A673 (cell line): ENCODE measurements at regions not wholly inside any gene's neighbourhood (a gene's known extent, or its start where the extent isn't known, plus 50 kb on each side); places are given as distances from the start of the nearest gene placed in this dataset.

ENCODE experiments used
- BruUV-seq: library from RNA; stranded (reverse); fragments of 400-500 nt; replicated peaks from 2 replicates; lab custom pipeline; 2021; lab: Mats Ljungman, UMichigan
- CTCF ChIA-PET: fragments of 300-600 bp; sonication (Branson Sonifier 250); formaldehyde crosslinking; loops from one replicate; lab custom pipeline; 2022; ENCODE audit warnings: antibody characterized with exemption; lab: Charles Lee
- POLR2A ChIA-PET: fragments of 300-600 bp; sonication (Branson Sonifier 250); formaldehyde crosslinking; loops from one replicate; lab custom pipeline; 2022; ENCODE audit warnings: antibody characterized with exemption; ENCODE audit not compliant: low non-redundant PET; lab: Charles Lee
- DNase-seq: peaks from one replicate; pipeline ENCODE4 v3.0.0-alpha.2; 2015; ENCODE audit warnings: low spot score
- H3K27ac ChIP-seq: fragments of 200-600 bp; sonication (generic); 2 replicates; pipeline ENCODE4 v1.5.1; 2016; ENCODE audit warnings: mixed run types, low read depth, mild to moderate bottlenecking, mixed read lengths, antibody characterized with exemption, low read length; ENCODE audit not compliant: poor library complexity, severe bottlenecking
- H3K27me3 ChIP-seq: fragments of 200-600 bp; sonication (generic); replicated peaks from 2 replicates; pipeline ENCODE4 v1.6.1; 2017; ENCODE audit warnings: mixed run types, low read depth, mild to moderate bottlenecking, mixed read lengths, antibody characterized with exemption, low read length; ENCODE audit not compliant: insufficient read depth, poor library complexity
- H3K36me3 ChIP-seq: fragments of 200-600 bp; sonication (generic); 2 replicates; pipeline ENCODE4 v1.6.1; 2016; ENCODE audit warnings: mixed run types, mild to moderate bottlenecking, mixed read lengths, antibody characterized with exemption, low read length; ENCODE audit not compliant: insufficient read depth, poor library complexity, severe bottlenecking
- H3K4me1 ChIP-seq: fragments of 200-600 bp; sonication (generic); 2 replicates; pipeline ENCODE4 v1.6.1; 2017; ENCODE audit warnings: mixed run types, mild to moderate bottlenecking, mixed read lengths, antibody characterized with exemption, low read length; ENCODE audit not compliant: insufficient read depth, poor library complexity, severe bottlenecking
- H3K4me3 ChIP-seq: fragments of 200-600 bp; sonication (generic); 2 replicates; pipeline ENCODE4 v1.5.1; 2016; ENCODE audit warnings: low read depth, mixed run types, mild to moderate bottlenecking, mixed read lengths, low read length; ENCODE audit not compliant: poor library complexity, severe bottlenecking
- H3K9me3 ChIP-seq: fragments of 200-600 bp; sonication (generic); 2 replicates; pipeline ENCODE4 v1.6.1; 2016; ENCODE audit warnings: mixed run types, low read depth, mild to moderate bottlenecking, mixed read lengths, antibody characterized with exemption, low read length; ENCODE audit not compliant: poor library complexity, severe bottlenecking
- CTCF ChIP-seq: fragments of 300-800, 200-600 bp; sonication (generic); conservative IDR thresholded peaks from 2 replicates; pipeline ENCODE4 v1.5.1; 2017; ENCODE audit warnings: low read depth, mild to moderate bottlenecking, antibody characterized with exemption, low read length, moderate library complexity, mixed read lengths
- EZH2 ChIP-seq: fragments of 200-600 bp; sonication (generic); IDR thresholded peaks from 2 replicates; pipeline ENCODE4 v1.6.1; 2017; ENCODE audit warnings: borderline replicate concordance, low read depth, mild to moderate bottlenecking, mixed read lengths, antibody characterized with exemption, low read length; ENCODE audit not compliant: poor library complexity, severe bottlenecking
- intact Hi-C: fragments of 100-400 bp; cut with micrococcal nuclease; formaldehyde crosslinking; loops from one replicate; pipeline ENCODE4 v1.10.0; 2022; ENCODE audit not compliant: unreplicated experiment

GRCh38 chr13:93169980-93170379 lies 56.6 kb upstream of the GPC6 start:
- TF ChIP-seq EZH2 (no peak), CTCF (no peak)
- DNase-seq = no peak
- intact Hi-C loops = no loop called here
- Histone ChIP-seq H3K4me1 (peaks cover 6% of the 10 kb centered on the region), H3K9me3 (no peaks in the 10 kb centered on the region), H3K36me3 (no peaks in the 10 kb centered on the region), H3K4me3 (no peak overlapping the region), H3K27me3 (no peaks in the 10 kb centered on the region), H3K27ac (no peak overlapping the region)
- no TSS peak for BruUV-seq
- CTCF ChIA-PET = no interaction called here
- POLR2A ChIA-PET = no interaction called here

- intact Hi-C loops = no loop called here
- TF ChIP-seq EZH2 (no peak), CTCF (peak; percentile 70)
- peak; percentile 42 for DNase-seq
- no peaks in the 10 kb centered on the region for H3K4me1 ChIP-seq
- H3K4me3 ChIP-seq = no peak overlapping the region
- H3K27ac ChIP-seq = no peak overlapping the region
- ChIA-PET POLR2A (no interaction called here), CTCF (no interaction called here)
- H3K27me3 ChIP-seq = no peaks in the 10 kb centered on the region
- no peaks in the 10 kb centered on the region for H3K9me3 ChIP-seq
- no TSS peak for BruUV-seq
- no peaks in the 10 kb centered on the region for H3K36me3 ChIP-seq
Observed at GRCh38 chr13:93172109-93172508, 54.5 kb upstream of the GPC6 start.

GRCh38 chr13:93173654-93174053 lies 53.0 kb upstream of the GPC6 start:
- Histone ChIP-seq H3K27me3 (no peaks in the 10 kb centered on the region), H3K36me3 (no peaks in the 10 kb centered on the region), H3K9me3 (no peaks in the 10 kb centered on the region), H3K4me3 (no peak overlapping the region), H3K4me1 (no peaks in the 10 kb centered on the region), H3K27ac (no peak overlapping the region)
- intact Hi-C loops = no loop called here
- CTCF ChIA-PET = no interaction called here
- POLR2A ChIA-PET = no interaction called here
- no peak for DNase-seq
- TF ChIP-seq EZH2 (no peak), CTCF (no peak)
- BruUV-seq = no TSS peak
